Nephron (organoid): ENCODE measurements at regions not wholly inside any gene's neighbourhood (a gene's known extent, or its start where the extent isn't known, plus 50 kb on each side); places are given as distances from the start of the nearest gene placed in this dataset.

Source experiments
- H3K27ac Mint-ChIP-seq, 3 experiments: 2 replicates each; pipeline ENCODE4 v1.8.0; 2020; ENCODE audit warnings: mixed read lengths in 3 of 3, mild to moderate bottlenecking in 2 of 3, moderate library complexity in 1 of 3
- H3K27me3 Mint-ChIP-seq: 2 replicates; pipeline ENCODE4 v1.8.0; 2021; ENCODE audit warnings: low read depth, mild to moderate bottlenecking, moderate library complexity, mixed read lengths
- H3K36me3 Mint-ChIP-seq: 2 replicates; pipeline ENCODE4 v1.8.0; 2020; ENCODE audit warnings: low read depth, mixed read lengths
- H3K4me1 Mint-ChIP-seq: 2 replicates; pipeline ENCODE4 v1.8.0; 2020; ENCODE audit warnings: mixed read lengths
- H3K4me3 Mint-ChIP-seq, 3 experiments: 2 replicates each; pipeline ENCODE4 v1.8.0; 2020; ENCODE audit warnings: mild to moderate bottlenecking in 3 of 3, mixed read lengths in 3 of 3, moderate library complexity in 2 of 3
- H3K9me3 Mint-ChIP-seq: 2 replicates; pipeline ENCODE4 v1.8.0; 2020; ENCODE audit warnings: mixed read lengths
- TF ChIP-seq, protein P1 (sequence below), 3 experiments: fragments of 200-600 bp; sonication (generic); IDR thresholded peaks; one replicate each; pipeline ENCODE4 v1.5.0; 2021; ENCODE audit warnings: antibody characterized with exemption in 3 of 3; ENCODE audit not compliant: unreplicated experiment in 3 of 3

DNA sequence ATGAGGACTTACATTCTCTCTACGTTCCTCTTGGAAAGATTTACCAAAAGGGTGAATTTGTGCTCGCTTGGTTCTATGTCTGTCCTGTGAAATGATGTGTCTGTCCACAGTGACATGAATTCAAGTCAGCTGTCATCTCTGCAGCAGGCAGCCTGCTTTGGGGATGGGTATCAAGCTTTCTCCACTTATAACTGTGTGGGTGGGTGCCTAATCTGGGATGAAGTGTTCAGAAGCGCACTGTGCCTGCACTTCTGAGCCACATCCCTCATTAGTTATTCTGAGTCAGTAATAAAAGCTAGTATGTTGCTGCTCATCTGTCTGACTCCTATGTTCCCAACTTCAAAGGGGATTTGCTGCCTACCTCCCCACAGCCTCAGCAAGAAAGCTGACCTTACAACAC is 86.1 kb upstream of the TUBA3C start:
- Mint-ChIP-seq H3K36me3 (no peaks in the 10 kb centered on the region), H3K4me1 (no peaks in the 10 kb centered on the region), H3K4me3 (no peak overlapping the region), H3K27me3 (no peaks in the 10 kb centered on the region), H3K9me3 (peaks cover 53% of the 10 kb centered on the region), H3K27ac (no peak overlapping the region)
- TF ChIP-seq, protein P1, sequence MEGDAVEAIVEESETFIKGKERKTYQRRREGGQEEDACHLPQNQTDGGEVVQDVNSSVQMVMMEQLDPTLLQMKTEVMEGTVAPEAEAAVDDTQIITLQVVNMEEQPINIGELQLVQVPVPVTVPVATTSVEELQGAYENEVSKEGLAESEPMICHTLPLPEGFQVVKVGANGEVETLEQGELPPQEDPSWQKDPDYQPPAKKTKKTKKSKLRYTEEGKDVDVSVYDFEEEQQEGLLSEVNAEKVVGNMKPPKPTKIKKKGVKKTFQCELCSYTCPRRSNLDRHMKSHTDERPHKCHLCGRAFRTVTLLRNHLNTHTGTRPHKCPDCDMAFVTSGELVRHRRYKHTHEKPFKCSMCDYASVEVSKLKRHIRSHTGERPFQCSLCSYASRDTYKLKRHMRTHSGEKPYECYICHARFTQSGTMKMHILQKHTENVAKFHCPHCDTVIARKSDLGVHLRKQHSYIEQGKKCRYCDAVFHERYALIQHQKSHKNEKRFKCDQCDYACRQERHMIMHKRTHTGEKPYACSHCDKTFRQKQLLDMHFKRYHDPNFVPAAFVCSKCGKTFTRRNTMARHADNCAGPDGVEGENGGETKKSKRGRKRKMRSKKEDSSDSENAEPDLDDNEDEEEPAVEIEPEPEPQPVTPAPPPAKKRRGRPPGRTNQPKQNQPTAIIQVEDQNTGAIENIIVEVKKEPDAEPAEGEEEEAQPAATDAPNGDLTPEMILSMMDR (IDR thresholded peaks at IDR 0.05; ENCODE audit: unreplicated experiment in 3 of 3): no peak

DNA sequence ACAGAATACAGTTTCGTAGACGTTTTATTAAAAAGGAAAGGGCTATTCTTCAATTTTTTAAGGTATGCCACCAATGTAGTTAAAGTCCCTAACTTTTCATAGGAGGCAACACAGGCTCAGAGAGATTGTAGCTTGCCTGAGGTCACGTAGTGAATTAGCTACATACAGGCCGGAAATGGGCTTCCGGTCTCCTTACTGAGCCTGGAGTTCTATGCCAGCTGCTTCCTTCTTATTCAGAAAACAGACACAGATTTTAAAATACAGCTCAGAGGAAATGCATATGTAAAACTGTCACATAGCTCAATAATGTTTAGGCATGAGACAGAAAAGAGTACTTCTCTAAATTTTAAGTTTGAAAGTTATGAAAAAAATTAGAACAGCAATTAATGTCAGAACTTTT is 85.4 kb upstream of the TUBA3C start:
- no peak overlapping the region for H3K27ac Mint-ChIP-seq
- H3K4me3 Mint-ChIP-seq: no peak overlapping the region
- no peaks in the 10 kb centered on the region for H3K4me1 Mint-ChIP-seq
- peaks cover 47% of the 10 kb centered on the region for H3K9me3 Mint-ChIP-seq
- H3K27me3 Mint-ChIP-seq: no peaks in the 10 kb centered on the region
- TF ChIP-seq, protein P1 (IDR thresholded peaks at IDR 0.05; ENCODE audit: unreplicated experiment in 3 of 3): no peak
- H3K36me3 Mint-ChIP-seq: no peaks in the 10 kb centered on the region

DNA sequence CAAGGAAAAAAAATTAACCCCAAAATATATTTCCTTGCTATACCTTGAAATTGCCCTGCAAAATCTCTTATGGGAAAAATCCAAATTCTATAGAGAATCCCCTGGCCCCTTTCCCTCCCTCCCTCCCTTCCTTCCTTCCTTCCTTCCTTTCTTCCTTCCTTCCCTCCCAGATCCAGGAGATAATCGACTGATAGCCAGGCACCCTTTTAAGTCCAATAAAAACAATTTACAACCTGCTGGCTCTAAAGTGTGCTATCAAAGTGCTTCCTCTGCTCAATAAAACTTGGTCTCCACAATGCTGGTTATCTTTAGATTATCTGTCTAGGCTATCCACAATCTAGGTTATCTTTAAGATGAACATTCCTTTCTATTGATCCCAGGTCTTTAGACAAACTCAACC is 83.1 kb upstream of the TUBA3C start:
- Mint-ChIP-seq H3K4me3 (no peak overlapping the region), H3K27ac (no peak overlapping the region), H3K36me3 (no peaks in the 10 kb centered on the region), H3K9me3 (peaks cover 39% of the 10 kb centered on the region), H3K27me3 (no peaks in the 10 kb centered on the region), H3K4me1 (no peaks in the 10 kb centered on the region)
- TF ChIP-seq, protein P1 (IDR thresholded peaks at IDR 0.05; ENCODE audit: unreplicated experiment in 3 of 3): no peak

DNA sequence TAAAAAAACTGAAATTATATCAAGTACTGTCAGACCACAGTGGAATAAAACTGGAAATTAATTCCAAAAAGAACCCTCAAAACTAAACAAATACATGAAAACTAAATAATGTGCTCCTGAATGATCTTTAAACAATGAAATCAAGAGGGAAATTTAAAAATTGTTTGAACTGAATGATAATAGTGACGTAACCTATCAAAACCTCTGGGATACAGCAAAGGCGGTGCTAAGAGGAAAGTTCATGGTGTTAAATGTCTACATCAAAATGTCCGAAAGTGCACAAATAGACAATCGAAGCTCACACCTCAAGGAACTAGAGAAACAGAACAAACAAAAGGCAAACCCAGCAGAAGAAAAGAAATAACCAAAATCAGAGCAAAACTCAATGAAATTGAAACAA is 70.8 kb upstream of the TUBA3C start:
- no peaks in the 10 kb centered on the region for H3K27me3 Mint-ChIP-seq
- H3K4me1 Mint-ChIP-seq: no peaks in the 10 kb centered on the region
- H3K27ac Mint-ChIP-seq: no peak overlapping the region
- H3K36me3 Mint-ChIP-seq: no peaks in the 10 kb centered on the region
- H3K4me3 Mint-ChIP-seq: no peak overlapping the region
- TF ChIP-seq, protein P1 (IDR thresholded peaks at IDR 0.05; ENCODE audit: unreplicated experiment in 3 of 3): no peak
- H3K9me3 Mint-ChIP-seq: peaks cover 58% of the 10 kb centered on the region

DNA sequence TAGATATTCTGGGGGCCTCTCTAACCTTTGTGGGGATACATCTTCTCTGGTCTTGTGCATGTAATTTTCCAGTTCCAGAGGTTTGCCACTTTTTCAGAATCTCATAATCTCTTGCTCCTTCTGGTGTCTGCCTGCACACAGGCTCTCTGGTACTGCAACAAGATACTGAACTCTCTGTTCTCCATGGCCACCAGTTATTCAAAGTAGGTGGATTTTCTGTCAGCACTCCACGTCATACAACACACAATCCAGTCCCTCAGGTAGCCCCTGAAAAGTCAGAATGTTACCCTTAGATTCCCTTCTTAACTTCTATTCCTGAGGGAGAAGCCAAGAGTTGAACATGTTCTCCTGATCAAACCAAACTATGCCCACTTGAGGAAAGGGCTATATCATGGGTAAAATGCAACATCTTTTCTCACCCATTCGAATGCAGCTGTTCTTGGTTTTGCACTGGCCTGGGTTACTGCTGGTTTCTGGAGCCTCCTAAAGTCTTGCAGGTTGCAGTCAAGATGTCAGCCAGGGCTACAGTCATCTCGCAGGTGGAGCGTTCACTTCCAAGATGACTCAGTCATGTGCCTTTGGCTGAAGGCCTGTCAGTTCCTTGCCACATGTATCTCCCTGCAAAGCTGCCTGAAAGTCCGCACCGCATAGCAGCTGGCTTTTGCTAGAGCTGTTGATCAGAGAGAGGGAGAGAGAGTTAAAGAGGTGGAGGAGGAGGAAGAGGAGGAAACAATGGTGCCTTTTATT is 57.7 kb upstream of the TUBA3C start:
- no peaks in the 10 kb centered on the region for H3K36me3 Mint-ChIP-seq

More for the DNA sequence above, 57.7 kb upstream of the TUBA3C start:
- no peaks in the 10 kb centered on the region for H3K27me3 Mint-ChIP-seq
- no peak overlapping the region for H3K4me3 Mint-ChIP-seq
- TF ChIP-seq, protein P1 (IDR thresholded peaks at IDR 0.05; ENCODE audit: unreplicated experiment in 3 of 3): no peak
- H3K4me1 Mint-ChIP-seq: no peaks in the 10 kb centered on the region
- peaks cover 55% of the 10 kb centered on the region for H3K9me3 Mint-ChIP-seq
- no peak overlapping the region for H3K27ac Mint-ChIP-seq
